ENCODE measurements at regions not wholly inside any gene's neighbourhood (a gene's known extent, or its start where the extent isn't known, plus 50 kb on each side); places are given as distances from the start of the nearest gene placed in this dataset.

GRCh38 chr15:59834528-59834927 lies 145.4 kb upstream of the BNIP2 start:
- no peaks in the 10 kb centered on the region for H3K36me3 ChIP-seq (ENCODE audit: control insufficient read depth, insufficient read depth, low read length)
- TF ChIP-seq CTCF (IDR thresholded peaks at IDR 0.05; ENCODE audit: insufficient read depth in 1 of 2, low read depth in 1 of 2, low read length in 1 of 2, severe bottlenecking in 1 of 2, unreplicated experiment in 1 of 2) = no peak
- no peak overlapping the region for H3K4me3 Mint-ChIP-seq (ENCODE audit: unreplicated experiment)
- H3K9me3 Mint-ChIP-seq (ENCODE audit: unreplicated experiment) = no peaks in the 10 kb centered on the region
- BruUV-seq (replicated peaks) = no TSS peak
- no peak overlapping the region for H3K4me3 ChIP-seq (ENCODE audit: low read depth, low read length)
- ChIA-PET POLR2A (no interaction called here), CTCF (no interaction called here)
- intact Hi-C loops (cut with micrococcal nuclease; ENCODE audit: unreplicated experiment) = no loop called here
- H3K36me3 Mint-ChIP-seq (ENCODE audit: insufficient read depth, unreplicated experiment) = no peaks in the 10 kb centered on the region
- DNase-seq = no peak
- H3K27me3 Mint-ChIP-seq (ENCODE audit: insufficient read depth, unreplicated experiment) = peaks cover 10% of the 10 kb centered on the region
- no peak overlapping the region for H3K27ac Mint-ChIP-seq (ENCODE audit: unreplicated experiment)
- no peaks in the 10 kb centered on the region for H3K27me3 ChIP-seq (replicated peaks; ENCODE audit: control insufficient read depth, insufficient read depth, low read length)
- peaks cover 7% of the 10 kb centered on the region; the same call in 1 of the 2 replicates for H3K4me1 ChIP-seq
- no peaks in the 10 kb centered on the region for H3K4me1 Mint-ChIP-seq (ENCODE audit: low read depth, unreplicated experiment)
- H3K9me3 ChIP-seq = no peaks in the 10 kb centered on the region

DNA sequence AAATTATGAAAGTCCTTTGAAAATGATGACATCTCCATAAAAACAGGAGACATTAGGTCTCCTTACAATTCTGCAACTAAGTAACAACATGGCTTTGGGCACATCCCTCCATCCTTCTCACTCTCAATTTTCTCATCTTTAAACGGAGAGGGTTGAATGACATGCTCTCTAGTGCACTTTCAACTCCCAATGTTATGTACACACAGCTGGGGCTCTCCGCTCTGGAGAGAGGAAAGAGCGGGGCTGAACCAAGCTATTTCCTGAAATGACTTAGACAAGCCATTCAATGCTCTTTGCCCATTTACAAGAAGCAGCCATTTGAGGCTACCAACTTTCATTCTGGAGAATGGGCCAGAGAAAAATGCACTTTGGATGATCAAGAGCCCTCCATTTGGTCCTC lies 144.2 kb upstream of the BNIP2 start:
- intact Hi-C loops (cut with micrococcal nuclease; ENCODE audit: unreplicated experiment) = no loop called here
- Mint-ChIP-seq H3K9me3 (ENCODE audit: unreplicated experiment) (no peaks in the 10 kb centered on the region), H3K27ac (ENCODE audit: unreplicated experiment) (no peak overlapping the region), H3K4me3 (ENCODE audit: unreplicated experiment) (no peak overlapping the region), H3K4me1 (ENCODE audit: low read depth, unreplicated experiment) (no peaks in the 10 kb centered on the region), H3K36me3 (ENCODE audit: insufficient read depth, unreplicated experiment) (no peaks in the 10 kb centered on the region), H3K27me3 (ENCODE audit: insufficient read depth, unreplicated experiment) (peaks cover 8% of the 10 kb centered on the region)
- Histone ChIP-seq H3K4me3 (ENCODE audit: low read depth, low read length) (no peak overlapping the region), H3K27me3 (replicated peaks; ENCODE audit: control insufficient read depth, insufficient read depth, low read length) (no peaks in the 10 kb centered on the region), H3K4me1 (peaks cover 13% of the 10 kb centered on the region), H3K36me3 (ENCODE audit: control insufficient read depth, insufficient read depth, low read length) (no peaks in the 10 kb centered on the region), H3K9me3 (no peaks in the 10 kb centered on the region)
- no peak for TF ChIP-seq CTCF (IDR thresholded peaks at IDR 0.05; ENCODE audit: insufficient read depth in 1 of 2, low read depth in 1 of 2, low read length in 1 of 2, severe bottlenecking in 1 of 2, unreplicated experiment in 1 of 2)
- no TSS peak for BruUV-seq (replicated peaks)
- CTCF ChIA-PET = no interaction called here
- POLR2A ChIA-PET = no interaction called here
- DNase-seq = no peak

DNA sequence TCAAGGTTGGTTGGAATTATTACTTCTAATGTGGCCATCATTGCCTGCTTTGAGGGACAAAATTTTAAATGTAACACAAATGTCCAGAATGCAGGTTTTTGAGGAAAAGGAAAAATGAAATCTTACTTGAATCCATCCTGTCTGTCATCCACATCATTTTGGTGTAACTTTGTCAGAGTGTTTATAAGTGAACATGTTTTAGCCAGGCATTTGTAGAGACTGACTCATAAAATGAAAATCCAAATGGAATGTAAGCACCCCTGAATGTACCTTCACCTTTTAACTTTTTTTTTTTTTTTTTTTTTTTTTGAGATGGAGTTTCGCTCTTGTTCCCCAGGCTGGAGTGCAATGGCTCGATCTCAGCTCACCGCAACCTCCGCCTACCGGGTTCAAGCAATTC lies 141.8 kb upstream of the BNIP2 start:
- Mint-ChIP-seq H3K9me3 (ENCODE audit: unreplicated experiment) (no peaks in the 10 kb centered on the region), H3K27ac (ENCODE audit: unreplicated experiment) (no peak overlapping the region), H3K4me3 (ENCODE audit: unreplicated experiment) (no peak overlapping the region), H3K4me1 (ENCODE audit: low read depth, unreplicated experiment) (no peaks in the 10 kb centered on the region), H3K27me3 (ENCODE audit: insufficient read depth, unreplicated experiment) (peaks cover 7% of the 10 kb centered on the region), H3K36me3 (ENCODE audit: insufficient read depth, unreplicated experiment) (no peaks in the 10 kb centered on the region)
- no peaks in the 10 kb centered on the region for H3K9me3 ChIP-seq
- no peaks in the 10 kb centered on the region for H3K36me3 ChIP-seq (ENCODE audit: control insufficient read depth, insufficient read depth, low read length)
- DNase-seq = no peak
- TF ChIP-seq CTCF (IDR thresholded peaks at IDR 0.05; ENCODE audit: insufficient read depth in 1 of 2, low read depth in 1 of 2, low read length in 1 of 2, severe bottlenecking in 1 of 2, unreplicated experiment in 1 of 2) = no peak
- CTCF ChIA-PET = no interaction called here
- POLR2A ChIA-PET = no interaction called here
- no TSS peak for BruUV-seq (replicated peaks)
- H3K4me3 ChIP-seq (ENCODE audit: low read depth, low read length) = no peak overlapping the region
- peaks cover 19% of the 10 kb centered on the region for H3K4me1 ChIP-seq
- H3K27me3 ChIP-seq (replicated peaks; ENCODE audit: control insufficient read depth, insufficient read depth, low read length) = no peaks in the 10 kb centered on the region
- intact Hi-C loops (cut with micrococcal nuclease; ENCODE audit: unreplicated experiment) = no loop called here

Measured in Caco-2 (cell line).